SK-N-SH (cell line): ENCODE measurements at regions not wholly inside any gene's neighbourhood (a gene's known extent, or its start where the extent isn't known, plus 50 kb on each side); places are given as distances from the start of the nearest gene placed in this dataset.

Source experiments
- CTCF ChIA-PET: fragments of 300-600, 350-600 bp; formaldehyde crosslinking; extraction: SDS; loops from one replicate; lab custom pipeline; 2021; lab: Yijun Ruan, JAX
- POLR2A ChIA-PET: fragments of 350-600 bp; sonication (Branson Sonifier 250); formaldehyde crosslinking; extraction: SDS; loops from one replicate; lab custom pipeline; 2020; ENCODE audit warnings: antibody characterized with exemption, inconsistent platforms; lab: Yijun Ruan, JAX
- DNase-seq: peaks from one replicate; pipeline ENCODE4 v3.0.0; 2012
- H2AFZ ChIP-seq: fragments of 200-600 bp; sonication (generic); 2 replicates; pipeline ENCODE4 v1.8.1; 2016; ENCODE audit warnings: antibody characterized with exemption, mild to moderate bottlenecking, low read depth
- H3F3A ChIP-seq: fragments of 200-600 bp; sonication (generic); replicated peaks from 2 replicates; pipeline ENCODE3; 2016; ENCODE audit warnings: antibody characterized with exemption, mild to moderate bottlenecking; ENCODE audit not compliant: insufficient read depth
- H3K27ac ChIP-seq, 2 experiments: fragments of 200-500 bp in 1 of 2; fragments of 200-600 bp in 1 of 2; sonication (Bioruptor generic) in 1 of 2; sonication (generic), shearing (Covaris generic) in 1 of 2; 2 replicates each; pipeline versions ENCODE4 v1.5.1 to v1.6.1; 2014 to 2016; ENCODE audit warnings: low read depth in 2 of 2, inconsistent platforms in 1 of 2, low read length in 1 of 2, mild to moderate bottlenecking in 1 of 2, mixed read lengths in 1 of 2
- H3K27me3 ChIP-seq: fragments of 200-600 bp; sonication (generic), shearing (Covaris generic); 2 replicates; pipeline ENCODE4 v1.6.1; 2016; ENCODE audit warnings: mixed run types; ENCODE audit not compliant: insufficient read depth
- H3K36me3 ChIP-seq, 2 experiments: fragments of 200-500 bp in 1 of 2; fragments of 200-600 bp in 1 of 2; sonication (Bioruptor generic) in 1 of 2; sonication (generic) in 1 of 2; replicated peaks in 1 of 2; 2 replicates each; pipeline versions ENCODE3 to v1.5.1; 2014 to 2016; ENCODE audit warnings: low read length in 1 of 2, mild to moderate bottlenecking in 1 of 2; ENCODE audit not compliant: insufficient read depth in 2 of 2, control insufficient read depth in 1 of 2
- H3K4me1 ChIP-seq, 2 experiments: fragments of 200-500 bp in 1 of 2; fragments of 200-600 bp in 1 of 2; sonication (Bioruptor generic) in 1 of 2; sonication (generic), shearing (Covaris generic) in 1 of 2; 2 replicates each; pipeline versions ENCODE4 v1.5.1 to v1.6.1; 2014 to 2016; ENCODE audit warnings: low read depth in 1 of 2, low read length in 1 of 2, mixed run types in 1 of 2; ENCODE audit not compliant: insufficient read depth in 2 of 2, control insufficient read depth in 1 of 2
- H3K4me2 ChIP-seq: fragments of 200-600 bp; sonication (generic), shearing (Covaris generic); 2 replicates; pipeline ENCODE4 v1.6.1; 2017; ENCODE audit warnings: mixed run types
- H3K4me3 ChIP-seq, 2 experiments: fragments of 200-500 bp in 1 of 2; fragments of 200-600 bp in 1 of 2; sonication (Bioruptor generic) in 1 of 2; sonication (generic), shearing (Covaris generic) in 1 of 2; 2 replicates each; pipeline versions ENCODE4 v1.5.1 to v1.8.1; 2014 to 2016; ENCODE audit warnings: low read depth in 2 of 2, inconsistent platforms in 1 of 2, low read length in 1 of 2, mild to moderate bottlenecking in 1 of 2, mixed read lengths in 1 of 2, moderate library complexity in 1 of 2
- H3K79me2 ChIP-seq: fragments of 200-600 bp; sonication (generic); 2 replicates; pipeline ENCODE4 v1.8.1; 2017; ENCODE audit warnings: mild to moderate bottlenecking; ENCODE audit not compliant: insufficient read depth
- H3K9ac ChIP-seq: fragments of 200-600 bp; sonication (generic); 2 replicates; pipeline ENCODE4 v1.6.1; 2017; ENCODE audit warnings: mixed run types
- H3K9me2 ChIP-seq: fragments of 200-600 bp; sonication (generic); 2 replicates; pipeline ENCODE4 v1.6.1; 2017; ENCODE audit warnings: mixed run types
- H3K9me3 ChIP-seq: fragments of 200-600 bp; sonication (generic); 2 replicates; pipeline ENCODE4 v1.6.1; 2017; ENCODE audit warnings: mixed run types, mild to moderate bottlenecking, moderate library complexity
- H4K20me1 ChIP-seq: fragments of 200-600 bp; sonication (generic); 2 replicates; pipeline ENCODE4 v1.6.1; 2017; ENCODE audit warnings: mild to moderate bottlenecking, mixed run types; ENCODE audit not compliant: insufficient read depth
- ELF1 ChIP-seq: IDR thresholded peaks from 2 replicates; pipeline ENCODE4 v1.4.0; 2012
- EZH2phosphoT487 ChIP-seq: fragments of 200-600 bp; sonication (generic); IDR thresholded peaks from 2 replicates; pipeline ENCODE4 v1.6.1; 2017; ENCODE audit warnings: low read depth, mixed run types, mild to moderate bottlenecking, antibody characterized with exemption, moderate library complexity, borderline replicate concordance
- FOSL2 ChIP-seq: IDR thresholded peaks from 2 replicates; pipeline ENCODE4 v1.4.0; 2012; ENCODE audit warnings: low read depth, mild to moderate bottlenecking, moderate library complexity, borderline replicate concordance
- FOXM1 ChIP-seq: IDR thresholded peaks from 2 replicates; pipeline ENCODE4 v1.4.0; 2012; ENCODE audit warnings: low read depth, mild to moderate bottlenecking
- GABPA ChIP-seq: IDR thresholded peaks from 2 replicates; pipeline ENCODE4 v1.4.0; 2012; ENCODE audit warnings: low read depth, mild to moderate bottlenecking
- IRF3 ChIP-seq: fragments of 150-350 bp; IDR thresholded peaks from 2 replicates; pipeline ENCODE4 v1.6.1; 2016; ENCODE audit warnings: mild to moderate bottlenecking, low read depth, low read length
- JUND ChIP-seq: IDR thresholded peaks from 2 replicates; pipeline ENCODE4 v1.4.0; 2012
- MAX ChIP-seq: IDR thresholded peaks from 2 replicates; pipeline ENCODE4 v1.4.0; 2012; ENCODE audit warnings: low read depth
- MXI1 ChIP-seq: IDR thresholded peaks from 2 replicates; pipeline ENCODE4 v1.6.1; 2012; ENCODE audit warnings: mild to moderate bottlenecking, low read depth, low read length, improper control_type of control experiment
- NRF1 ChIP-seq: IDR thresholded peaks from 2 replicates; pipeline ENCODE4 v1.6.1; 2012; ENCODE audit warnings: low read depth, mild to moderate bottlenecking, low read length
- PBX3 ChIP-seq: IDR thresholded peaks from 2 replicates; pipeline ENCODE4; 2012
- RAD21 ChIP-seq: IDR thresholded peaks from 2 replicates; pipeline ENCODE4 v1.6.1; 2012; ENCODE audit warnings: mild to moderate bottlenecking, low read length
- RCOR1 ChIP-seq: fragments of 150-350 bp; IDR thresholded peaks from 2 replicates; pipeline ENCODE4 v1.6.1; 2017; ENCODE audit warnings: antibody characterized with exemption, low read length
- REST ChIP-seq: IDR thresholded peaks from 2 replicates; pipeline ENCODE4 v1.6.1; 2012; ENCODE audit warnings: mild to moderate bottlenecking, low read depth, low read length, moderate library complexity
- RFX5 ChIP-seq: IDR thresholded peaks from 2 replicates; pipeline ENCODE4 v1.6.1; 2012; ENCODE audit warnings: mild to moderate bottlenecking, improper control_type of control experiment, low read length
- RXRA ChIP-seq: IDR thresholded peaks from 2 replicates; pipeline ENCODE4 v1.4.0; 2012; ENCODE audit warnings: low read depth, mild to moderate bottlenecking, borderline replicate concordance
- SIN3A ChIP-seq: IDR thresholded peaks from 2 replicates; pipeline ENCODE4 v1.6.1; 2012; ENCODE audit warnings: low read depth, mild to moderate bottlenecking, low read length, moderate library complexity, borderline replicate concordance
- TEAD4 ChIP-seq: IDR thresholded peaks from 2 replicates; pipeline ENCODE4 v1.4.0; 2012; ENCODE audit warnings: mild to moderate bottlenecking, borderline replicate concordance; ENCODE audit not compliant: insufficient read depth
- USF1 ChIP-seq: IDR thresholded peaks from 2 replicates; pipeline ENCODE4 v1.4.0; 2012; ENCODE audit warnings: low read depth, borderline replicate concordance
- USF2 ChIP-seq: fragments of 150-350 bp; IDR thresholded peaks from 2 replicates; pipeline ENCODE4 v1.6.1; 2017; ENCODE audit warnings: antibody characterized with exemption, low read length, low read depth, borderline replicate concordance
- WGBS: methylation state at CpG from one replicate; pipeline ENCODE4 v1.1.6; 2017; ENCODE audit warnings: low lambda C conversion rate; 5-methylcytosine and 5-hydroxymethylcytosine counted together

GRCh38 chr12:60165781-60166180 lies 570.0 kb downstream of the SLC16A7 start:
- H3K36me3 ChIP-seq: no peaks in the 10 kb centered on the region
- no peaks in the 10 kb centered on the region for H3K79me2 ChIP-seq
- TF ChIP-seq USF2 (no peak), JUND (no peak), RAD21 (no peak), FOSL2 (no peak), USF1 (no peak), FOXM1 (no peak), NRF1 (no peak), EZH2phosphoT487 (no peak), GABPA (no peak), SIN3A (no peak), IRF3 (no peak), REST (no peak), PBX3 (no peak), ELF1 (no peak), RCOR1 (no peak), MAX (no peak), MXI1 (no peak), TEAD4 (no peak), RFX5 (no peak), RXRA (no peak)
- H3K9me2 ChIP-seq: 0 out of 2 replicates have a peak, but pooled peaks cover 3% of the 10 kb centered on the region
- no peaks in the 10 kb centered on the region for H3F3A ChIP-seq
- no peak for DNase-seq
- WGBS: 21% methylated on average over 2 of the region's 2 CpGs
- H3K4me3 ChIP-seq: no peak overlapping the region
- H3K4me1 ChIP-seq: peaks cover 0 to 2% of the 10 kb centered on the region in 2 experiments; a peak in 1 of 4 replicates
- POLR2A ChIA-PET: no interaction called here
- H3K9ac ChIP-seq: no peak overlapping the region
- no peak overlapping the region for H2AFZ ChIP-seq
- CTCF ChIA-PET: no interaction called here
- H3K27me3 ChIP-seq: no peaks in the 10 kb centered on the region
- H3K4me2 ChIP-seq: no peak overlapping the region
- H4K20me1 ChIP-seq: no peaks in the 10 kb centered on the region
- no peaks in the 10 kb centered on the region for H3K9me3 ChIP-seq
- H3K27ac ChIP-seq: no peak overlapping the region
